IMR-90 (cell line): ENCODE measurements at regions not wholly inside any gene's neighbourhood (a gene's known extent, or its start where the extent isn't known, plus 50 kb on each side); places are given as distances from the start of the nearest gene placed in this dataset.

Experiments used
- ATAC-seq: fragments of 200-7000 bp; cut with Tn5 transposase; 2 replicates; pipeline ENCODE4 v1.9.1; 2020; ENCODE audit warnings: low read depth, mild to moderate bottlenecking, moderate library complexity
- BruUV-seq: library from RNA; stranded (reverse); fragments of 400-500 nt; replicated peaks from 2 replicates; lab custom pipeline; 2021; lab: Mats Ljungman, UMichigan
- CTCF ChIA-PET: fragments of 300-600 bp; formaldehyde crosslinking; extraction: SDS; loops from one replicate; lab custom pipeline; 2021; ENCODE audit warnings: antibody characterized with exemption; lab: Yijun Ruan, JAX
- POLR2A ChIA-PET: fragments of 300-600 bp; sonication (Branson Sonifier 250); formaldehyde crosslinking; loops from one replicate; lab custom pipeline; 2022; ENCODE audit warnings: antibody characterized with exemption; ENCODE audit not compliant: unreplicated experiment; lab: Charles Lee
- DNase-seq: peaks from one replicate; pipeline ENCODE4 v3.0.0; 2013
- H2AFZ ChIP-seq: replicated peaks from 2 replicates; pipeline ENCODE3; 2013; ENCODE audit warnings: low read length, mild to moderate bottlenecking; ENCODE audit not compliant: poor library complexity
- H2AK5ac ChIP-seq: 2 replicates; pipeline ENCODE4 v1.6.1; 2013; ENCODE audit warnings: low read depth, low read length, inconsistent platforms
- H2AK9ac ChIP-seq: replicated peaks from 2 replicates; pipeline ENCODE3; 2013; ENCODE audit warnings: mild to moderate bottlenecking, low read depth, low read length, moderate library complexity; ENCODE audit not compliant: poor library complexity
- H2BK120ac ChIP-seq: 2 replicates; pipeline ENCODE4 v1.6.1; 2013; ENCODE audit warnings: low read depth, low read length, inconsistent platforms
- H2BK15ac ChIP-seq: 3 replicates; pipeline ENCODE4 v1.6.1; 2013; ENCODE audit warnings: low read depth, low read length, inconsistent platforms
- H2BK20ac ChIP-seq: 2 replicates; pipeline ENCODE4 v1.6.1; 2013; ENCODE audit warnings: low read depth, mild to moderate bottlenecking, inconsistent platforms, low read length, moderate library complexity
- H2BK5ac ChIP-seq: 2 replicates; pipeline ENCODE4 v1.6.1; 2013; ENCODE audit warnings: mild to moderate bottlenecking, low read depth, low read length, inconsistent platforms; ENCODE audit not compliant: poor library complexity, severe bottlenecking
- H3K14ac ChIP-seq: replicated peaks from 2 replicates; pipeline ENCODE4 v1.6.1; 2013; ENCODE audit warnings: low read depth, low read length, inconsistent platforms
- H3K18ac ChIP-seq: 2 replicates; pipeline ENCODE4 v1.6.1; 2013; ENCODE audit warnings: low read depth, low read length, control low read depth
- H3K23ac ChIP-seq: 2 replicates; pipeline ENCODE4 v1.6.1; 2013; ENCODE audit warnings: low read depth, low read length, inconsistent platforms
- H3K27ac ChIP-seq: 2 replicates; pipeline ENCODE4 v1.5.1; 2013; ENCODE audit warnings: mild to moderate bottlenecking, control low read depth, low read length; ENCODE audit not compliant: insufficient read depth
- H3K27me3 ChIP-seq: 2 replicates; pipeline ENCODE4 v1.6.1; 2013; ENCODE audit warnings: low read length; ENCODE audit not compliant: control insufficient read depth, insufficient read depth
- H3K36me3 ChIP-seq: 2 replicates; pipeline ENCODE4 v1.6.1; 2013; ENCODE audit warnings: low read length, mixed read lengths; ENCODE audit not compliant: control insufficient read depth, insufficient read depth
- H3K4ac ChIP-seq: 2 replicates; pipeline ENCODE4 v1.6.1; 2013; ENCODE audit warnings: low read depth, low read length, inconsistent platforms
- H3K4me1 ChIP-seq: 2 replicates; pipeline ENCODE4 v1.6.1; 2013; ENCODE audit warnings: low read length, mixed read lengths; ENCODE audit not compliant: control insufficient read depth, insufficient read depth
- H3K4me2 ChIP-seq: 2 replicates; pipeline ENCODE4 v1.6.1; 2013; ENCODE audit warnings: low read depth, mild to moderate bottlenecking, control low read depth, low read length, moderate library complexity
- H3K4me3 ChIP-seq: 2 replicates; pipeline ENCODE4 v1.5.1; 2013; ENCODE audit warnings: low read depth, mild to moderate bottlenecking, control low read depth, low read length, moderate library complexity; ENCODE audit not compliant: insufficient read depth
- H3K56ac ChIP-seq: 2 replicates; pipeline ENCODE4 v1.6.1; 2013; ENCODE audit warnings: low read length, inconsistent platforms; ENCODE audit not compliant: insufficient read depth; ENCODE audit errors: extremely low read depth
- H3K79me1 ChIP-seq, 2 experiments: 2 replicates each; pipeline ENCODE4 v1.6.1; 2013; ENCODE audit warnings: low read length in 2 of 2, inconsistent platforms in 1 of 2, low read depth in 1 of 2
- H3K9ac ChIP-seq: 2 replicates; pipeline ENCODE4 v1.6.1; 2013; ENCODE audit warnings: low read depth, low read length, control low read depth
- H3K9me1 ChIP-seq: 2 replicates; pipeline ENCODE4 v1.6.1; 2013; ENCODE audit warnings: low read length, inconsistent platforms; ENCODE audit not compliant: insufficient read depth
- H3K9me3 ChIP-seq: 2 replicates; pipeline ENCODE4 v1.6.1; 2013; ENCODE audit warnings: low read length; ENCODE audit not compliant: control insufficient read depth, insufficient read depth
- H4K20me1 ChIP-seq: 2 replicates; pipeline ENCODE4 v1.6.1; 2013; ENCODE audit warnings: low read length, inconsistent platforms; ENCODE audit not compliant: insufficient read depth
- H4K5ac ChIP-seq: 2 replicates; pipeline ENCODE4 v1.6.1; 2013; ENCODE audit warnings: mild to moderate bottlenecking, low read depth, low read length, control low read depth
- H4K8ac ChIP-seq, 2 experiments: 2 replicates each; pipeline ENCODE4 v1.6.1; 2013; ENCODE audit warnings: low read depth in 2 of 2, low read length in 2 of 2, control low read depth in 1 of 2, inconsistent platforms in 1 of 2
- H4K91ac ChIP-seq: 2 replicates; pipeline ENCODE4 v1.6.1; 2013; ENCODE audit warnings: low read depth, low read length, inconsistent platforms; ENCODE audit not compliant: insufficient read depth
- BHLHE40 ChIP-seq: fragments of 150-350 bp; IDR thresholded peaks from 2 replicates; pipeline ENCODE4 v1.6.1; 2016; ENCODE audit warnings: mild to moderate bottlenecking, low read depth, low read length
- CEBPB ChIP-seq: IDR thresholded peaks from 2 replicates; pipeline ENCODE4 v1.6.1; 2012; ENCODE audit warnings: low read depth, low read length, improper control_type of control experiment
- ELK1 ChIP-seq: fragments of 150-350 bp; IDR thresholded peaks from 2 replicates; pipeline ENCODE4 v1.6.1; 2016; ENCODE audit warnings: low read depth, mild to moderate bottlenecking, low read length, moderate library complexity, borderline replicate concordance
- FOS ChIP-seq: fragments of 150-350 bp; IDR thresholded peaks from 2 replicates; pipeline ENCODE4 v1.6.1; 2016; ENCODE audit warnings: low read depth, low read length
- MAFK ChIP-seq: IDR thresholded peaks from 2 replicates; pipeline ENCODE4 v1.6.1; 2012; ENCODE audit warnings: low read depth, low read length, improper control_type of control experiment
- MAZ ChIP-seq: IDR thresholded peaks from 2 replicates; pipeline ENCODE4 v1.6.1; 2012; ENCODE audit warnings: low read depth, mild to moderate bottlenecking, low read length, improper control_type of control experiment, moderate library complexity, borderline replicate concordance
- POLR2A ChIP-seq: IDR thresholded peaks from 2 replicates; pipeline ENCODE4 v1.6.1; 2012; ENCODE audit warnings: mild to moderate bottlenecking, low read depth, low read length
- RAD21 ChIP-seq: IDR thresholded peaks from 2 replicates; pipeline ENCODE4 v1.6.1; 2012; ENCODE audit warnings: low read length, improper control_type of control experiment
- RFX5 ChIP-seq: IDR thresholded peaks from 2 replicates; pipeline ENCODE4 v1.8.0; 2012; ENCODE audit warnings: low read depth, mild to moderate bottlenecking, low read length, moderate library complexity
- SMC3 ChIP-seq: fragments of 150-350 bp; IDR thresholded peaks from 2 replicates; pipeline ENCODE4 v1.6.1; 2016; ENCODE audit warnings: low read depth, mild to moderate bottlenecking, antibody characterized with exemption, low read length, moderate library complexity
- WGBS, 2 experiments: methylation state at CpG; one replicate each; pipeline versions ENCODE4 v1.1.5 to v1.1.7; 2013; ENCODE audit warnings: missing lambda C conversion rate in 2 of 2; ENCODE audit not compliant: insufficient read length in 1 of 2; ENCODE audit errors: extremely low coverage in 2 of 2; 5-methylcytosine and 5-hydroxymethylcytosine counted together
- dilution Hi-C: fragments of 300-500 bp; cut with HindIII; formaldehyde crosslinking; loops from one replicate; pipeline ENCODE4 v1.14.3; 2018; ENCODE audit warnings: low sequenced_read_pairs; ENCODE audit not compliant: unreplicated experiment
- in situ Hi-C: fragments of 300-500 bp; cut with MboI; formaldehyde crosslinking; loops from 3 replicates; pipeline ENCODE4 v1.14.3; 2019; ENCODE audit warnings: low sequenced_read_pairs, inconsistent platforms, mixed read lengths
- intact Hi-C: fragments of 100-400 bp; cut with micrococcal nuclease; formaldehyde crosslinking; loops from 2 replicates; pipeline ENCODE4 v1.10.0; 2022

GRCh38 chr3:70583682-70584081, 271.2 kb upstream of the MDFIC2 start:
- ChIA-PET POLR2A (no interaction called here), CTCF (no interaction called here)
- no peak overlapping the region for H4K8ac ChIP-seq
- no peak overlapping the region for H3K23ac ChIP-seq
- no peaks in the 10 kb centered on the region for H4K20me1 ChIP-seq
- no peaks in the 10 kb centered on the region for H3K9me3 ChIP-seq
- no peak overlapping the region for H3K4me3 ChIP-seq
- H2BK5ac ChIP-seq: no peak overlapping the region
- ATAC-seq: no peak
- no peaks in the 10 kb centered on the region for H3K9me1 ChIP-seq
- no TSS peak for BruUV-seq
- no peak overlapping the region for H2AFZ ChIP-seq
- no peak overlapping the region for H2BK20ac ChIP-seq
- H2BK120ac ChIP-seq: no peak overlapping the region
- no peak overlapping the region for H3K4me2 ChIP-seq
- H3K9ac ChIP-seq: no peak overlapping the region
- no peak overlapping the region for H4K91ac ChIP-seq
- TF ChIP-seq RAD21 (no peak), ELK1 (no peak), SMC3 (no peak), POLR2A (no peak), CEBPB (no peak), MAZ (no peak), RFX5 (no peak), FOS (no peak), MAFK (no peak), BHLHE40 (no peak)
- H3K56ac ChIP-seq: no peak overlapping the region
- in situ Hi-C loops: no loop called here
- H3K27ac ChIP-seq: no peak overlapping the region
- no peak overlapping the region for H4K5ac ChIP-seq
- H3K4me1 ChIP-seq: no peaks in the 10 kb centered on the region
- H3K27me3 ChIP-seq: peaks cover 7% of the 10 kb centered on the region
- intact Hi-C loops: no loop called here
- H3K79me1 ChIP-seq: no peaks in the 10 kb centered on the region
- no peak for DNase-seq
- no peak overlapping the region for H3K18ac ChIP-seq
- no peak overlapping the region for H2BK15ac ChIP-seq
- H3K4ac ChIP-seq: no peak overlapping the region
- H3K14ac ChIP-seq: no peak overlapping the region
- H2AK9ac ChIP-seq: no peak overlapping the region
- dilution Hi-C loops: no loop called here
- no CpG with 5 or more reads among the region's 4 CpGs for WGBS, 2 experiments
- H2AK5ac ChIP-seq: no peak overlapping the region
- H3K36me3 ChIP-seq: no peaks in the 10 kb centered on the region
